ENCODE measurements at regions not wholly inside any gene's neighbourhood (a gene's known extent, or its start where the extent isn't known, plus 50 kb on each side); places are given as distances from the start of the nearest gene placed in this dataset.
"Not testable (repeated sequence)": the region's sequence is repeated elsewhere in the genome, so short reads cannot be mapped to it uniquely, and the experiment has no call there.

DNA sequence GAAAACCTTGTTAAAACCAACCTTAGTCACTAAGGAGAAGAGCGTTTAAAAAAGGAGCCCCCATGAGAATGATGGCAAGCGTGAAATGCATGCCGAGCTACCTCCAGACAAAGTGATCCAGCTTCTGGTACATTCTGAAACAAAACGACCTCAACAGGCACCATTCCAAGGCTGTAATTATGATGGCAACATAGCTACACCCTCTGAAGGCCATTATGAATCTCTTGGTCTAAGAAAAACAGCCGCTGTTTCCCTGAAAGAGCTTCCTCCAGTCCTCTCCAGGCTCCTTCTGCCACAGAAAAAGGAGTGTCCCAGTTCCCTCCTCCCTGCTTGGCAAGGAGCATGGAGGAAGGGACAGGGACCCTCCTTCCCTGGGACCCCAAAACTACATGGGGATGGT is 50.0 kb upstream of the ABLIM1 start:
- no peak for DNase-seq

DNA sequence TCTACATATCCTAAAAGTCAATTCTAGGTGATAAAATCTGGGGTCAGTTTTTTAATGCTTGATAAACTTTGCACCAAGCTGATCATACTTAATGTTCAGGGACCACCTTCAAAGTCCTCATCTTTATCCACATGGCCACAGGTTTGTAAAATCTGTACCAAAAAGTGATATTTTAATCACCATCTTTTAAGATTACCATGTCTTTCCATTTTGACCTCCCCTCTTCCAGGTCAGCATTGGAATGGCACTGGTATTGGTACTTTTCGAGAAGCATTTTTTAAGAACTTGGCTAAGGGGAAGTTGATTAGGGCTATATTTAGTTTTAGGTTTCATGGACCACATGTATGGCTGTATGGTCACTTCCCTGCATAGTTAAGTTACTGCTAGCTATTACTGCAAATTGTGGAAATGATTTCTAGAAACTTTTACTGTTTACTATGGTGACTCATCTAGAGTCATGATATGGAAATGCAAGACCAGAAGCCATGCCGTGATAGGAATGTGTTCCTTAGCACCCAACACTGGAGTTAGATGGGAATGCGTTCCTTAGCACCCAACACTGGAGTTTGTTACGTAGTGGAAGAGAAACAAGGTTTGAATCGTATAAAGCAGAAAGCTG is 50.8 kb upstream of the ABLIM1 start:
- peak; percentile 91 for DNase-seq

DNA sequence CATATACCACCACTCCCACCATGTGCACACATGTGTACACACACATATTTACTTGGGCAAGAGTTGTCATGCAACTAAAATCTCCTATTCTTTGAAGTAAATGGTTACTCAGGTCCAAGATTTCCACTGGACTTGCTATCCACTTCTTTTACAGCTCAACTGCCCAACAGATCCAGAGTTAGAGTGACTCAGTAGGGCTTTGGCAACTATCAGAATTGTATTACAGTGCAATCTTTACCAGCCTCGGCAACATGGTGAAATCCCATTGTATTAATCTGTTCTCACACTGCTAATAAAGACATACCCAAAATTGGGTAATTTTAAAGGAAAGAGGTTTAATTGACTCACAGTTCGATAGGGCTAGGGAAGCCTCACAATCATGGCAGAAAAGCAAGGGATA is 51.9 kb upstream of the ABLIM1 start:
- peak; percentile 18 for DNase-seq

DNA sequence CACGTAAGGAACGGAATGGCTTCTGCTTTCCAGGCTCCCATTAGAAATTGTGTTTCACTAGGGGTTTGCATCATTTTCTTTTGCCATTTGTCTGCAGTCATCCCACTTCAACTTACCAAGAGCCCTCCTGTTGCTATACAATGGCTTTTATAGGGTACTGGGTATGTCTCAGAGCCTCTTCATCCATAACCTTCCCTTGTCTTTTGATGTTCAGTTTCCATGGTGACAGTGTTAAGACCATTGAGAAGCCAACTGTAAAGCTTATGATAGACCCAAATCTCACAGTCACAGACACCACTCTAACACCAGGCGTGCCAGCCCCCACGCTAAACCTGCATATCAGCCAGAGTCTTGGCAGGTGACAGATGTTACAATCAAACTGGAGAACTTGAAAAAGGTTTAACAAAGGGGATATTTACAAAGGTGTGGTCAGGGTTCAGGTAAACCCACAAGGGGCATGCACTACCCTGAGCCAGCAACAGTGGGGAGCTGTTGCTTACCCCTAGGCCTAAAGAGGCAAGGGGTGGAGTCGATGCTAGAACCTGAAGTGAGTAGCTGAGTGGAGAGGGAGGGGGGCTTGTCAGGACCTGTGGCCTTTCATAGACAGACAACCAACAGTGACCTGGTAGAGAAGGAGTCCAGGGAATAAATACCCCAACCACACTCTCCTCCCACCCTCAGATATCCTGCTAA is 53.2 kb upstream of the ABLIM1 start:
- no peak for DNase-seq

DNA sequence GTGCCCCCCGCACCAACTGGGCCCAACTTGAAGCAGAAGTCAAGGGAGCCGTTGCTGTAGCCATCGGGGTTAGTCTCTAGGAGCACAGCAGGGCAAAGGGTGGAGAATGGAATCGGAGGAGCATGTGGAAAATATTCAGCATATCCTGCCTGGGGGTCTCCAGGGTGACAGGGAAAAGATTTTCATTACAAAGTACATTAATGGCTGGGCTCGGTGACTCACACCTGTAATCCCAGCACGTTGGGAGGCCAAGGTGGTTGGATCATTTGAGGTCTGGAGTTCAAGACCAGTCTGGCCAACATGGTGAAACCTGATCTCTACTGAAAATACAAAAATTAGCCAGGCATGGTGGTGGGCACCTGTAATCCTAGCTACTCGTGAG is 53.8 kb upstream of the ABLIM1 start:
- no peak for DNase-seq

DNA sequence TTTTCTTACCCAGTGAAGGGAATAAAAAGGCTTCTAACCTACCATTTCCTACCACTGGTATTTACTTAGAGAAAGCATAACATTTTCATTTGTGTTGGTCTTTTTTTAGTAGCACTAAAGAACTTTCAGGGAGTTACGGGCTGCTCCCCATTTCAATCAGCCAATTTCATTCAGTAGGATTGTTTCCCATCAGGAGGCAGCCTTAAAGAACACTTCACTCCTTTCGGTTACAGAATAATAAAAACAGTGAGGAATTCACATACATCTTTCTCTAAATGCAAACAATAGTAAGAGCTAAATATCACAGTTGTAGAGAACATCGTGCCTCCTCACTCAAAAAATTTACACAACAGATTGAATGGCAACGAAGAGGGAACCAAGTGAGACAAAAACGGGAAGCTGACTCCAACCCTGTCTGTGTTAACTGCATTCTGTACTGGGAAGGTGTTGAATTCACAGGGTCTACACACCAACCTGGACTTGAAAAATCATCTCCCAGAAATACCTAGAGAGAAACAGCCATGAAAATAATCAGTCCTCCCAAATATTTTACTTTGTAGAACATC is 55.5 kb upstream of the ABLIM1 start:
- no peak for DNase-seq

DNA sequence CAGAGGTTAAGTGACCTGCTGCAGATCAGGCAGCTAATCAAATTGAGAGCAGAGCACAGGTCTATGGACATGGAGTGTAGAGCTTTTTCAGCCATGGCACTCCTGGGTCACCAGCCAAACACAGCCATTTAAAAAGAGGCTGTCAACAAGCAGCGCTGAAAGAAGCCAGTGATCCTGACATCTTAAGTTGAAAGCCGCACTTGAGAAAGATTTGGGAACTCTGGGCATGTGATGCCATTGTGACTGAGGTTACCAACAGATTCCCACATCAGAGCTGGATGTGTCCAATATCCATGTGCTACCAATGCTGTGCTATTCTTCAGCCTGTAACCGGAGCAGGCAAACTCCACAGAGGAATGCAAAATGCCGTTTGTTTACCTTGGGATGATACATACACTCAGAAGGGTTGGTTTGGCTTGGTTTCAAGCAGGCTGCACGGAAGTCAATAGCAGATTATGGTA is 56.2 kb upstream of the ABLIM1 start:
- peak; percentile 94 for DNase-seq

DNA sequence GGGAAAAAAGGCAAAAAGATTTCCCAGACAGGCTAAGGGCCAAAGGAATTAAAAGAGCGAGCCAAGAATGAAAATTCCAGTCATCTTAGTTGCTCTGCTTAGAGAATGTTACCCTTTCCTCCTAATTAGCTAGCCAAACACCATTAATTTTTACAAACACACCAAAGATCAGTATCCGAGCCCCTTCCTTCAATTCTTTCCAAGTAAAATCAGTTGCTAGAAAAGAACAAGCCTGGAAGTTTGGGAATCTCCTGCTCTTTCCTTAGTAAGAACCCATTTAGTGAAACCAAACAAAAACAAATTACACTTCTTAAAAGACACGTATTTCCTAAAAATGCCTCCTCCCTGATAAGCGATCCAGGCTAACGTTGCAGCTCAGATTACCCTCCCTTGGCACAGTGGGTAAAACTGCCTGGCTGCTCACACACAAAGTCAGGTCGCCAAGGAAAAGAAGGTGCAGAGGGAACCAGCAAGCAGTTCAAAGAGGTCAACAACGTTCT is 57.1 kb upstream of the ABLIM1 start:
- DNase-seq, result peak; percentile 62

DNA sequence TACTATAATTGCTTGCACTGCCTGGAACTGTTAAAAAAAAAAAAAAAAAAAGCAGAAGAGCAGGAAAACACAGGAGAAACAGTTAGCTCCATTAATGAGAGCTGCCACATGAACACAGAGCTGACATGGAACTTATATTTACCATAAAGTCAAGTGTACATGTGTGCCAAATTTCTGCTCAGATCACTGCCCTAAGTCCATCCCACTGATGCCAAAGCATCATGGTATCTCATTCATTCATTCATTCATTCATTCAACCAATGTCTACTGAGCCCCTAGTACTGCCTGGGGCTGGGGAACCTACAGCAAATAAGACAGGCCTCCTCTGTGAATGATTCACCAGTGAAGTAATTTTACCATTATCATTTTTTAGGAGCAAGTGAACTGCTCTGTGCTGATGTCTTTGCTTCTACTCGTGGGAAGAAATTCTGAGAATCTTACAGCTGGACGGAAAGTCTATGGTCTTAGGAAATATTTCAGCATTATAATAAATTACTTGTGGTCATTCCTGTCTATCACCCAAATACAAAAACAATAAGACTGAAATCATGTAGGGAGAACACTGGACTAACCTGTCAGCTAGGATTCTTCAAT is 58.8 kb upstream of the ABLIM1 start:
- no peak for DNase-seq

DNA sequence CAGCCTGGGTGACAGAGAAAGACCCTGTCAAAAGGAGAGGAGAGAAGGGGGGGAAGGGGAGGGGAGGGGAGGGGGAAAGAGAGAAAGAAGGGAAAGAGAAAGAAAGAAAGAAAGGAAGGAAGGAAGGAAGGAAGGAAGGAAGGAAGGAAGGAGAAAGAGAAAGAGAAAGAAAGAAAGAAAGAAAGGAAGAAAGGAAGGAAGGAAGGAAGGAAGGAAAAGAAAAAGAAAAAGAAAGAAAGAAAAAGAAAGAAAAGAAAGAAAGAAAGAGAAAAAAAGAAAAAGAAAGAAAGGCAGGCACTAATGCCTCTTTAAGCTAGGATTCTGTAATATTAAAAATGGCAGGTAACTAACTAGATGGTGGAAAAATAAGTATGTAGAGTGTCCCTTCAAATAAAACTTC is 59.8 kb upstream of the ABLIM1 start:
- not testable (repeated sequence) for DNase-seq

DNA sequence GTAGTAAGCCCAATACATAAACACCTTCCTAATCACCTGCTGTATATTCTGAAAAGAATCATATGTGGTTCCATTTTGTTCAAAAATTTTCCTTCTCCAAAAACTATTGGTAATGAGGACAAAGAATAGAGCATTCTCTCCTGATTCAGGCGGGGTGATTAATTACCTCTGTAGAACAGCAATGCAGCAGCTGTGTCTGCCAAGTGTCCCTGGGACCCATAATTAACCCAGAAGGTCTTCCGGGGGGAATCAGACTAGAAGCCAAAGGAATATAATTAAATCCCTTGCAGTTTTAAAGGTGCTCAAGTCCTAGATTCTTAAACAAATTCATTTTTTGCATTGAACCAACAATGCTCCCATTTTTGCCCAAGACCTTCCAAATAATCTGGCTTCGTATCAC is 60.3 kb upstream of the ABLIM1 start:
- no peak for DNase-seq

DNA sequence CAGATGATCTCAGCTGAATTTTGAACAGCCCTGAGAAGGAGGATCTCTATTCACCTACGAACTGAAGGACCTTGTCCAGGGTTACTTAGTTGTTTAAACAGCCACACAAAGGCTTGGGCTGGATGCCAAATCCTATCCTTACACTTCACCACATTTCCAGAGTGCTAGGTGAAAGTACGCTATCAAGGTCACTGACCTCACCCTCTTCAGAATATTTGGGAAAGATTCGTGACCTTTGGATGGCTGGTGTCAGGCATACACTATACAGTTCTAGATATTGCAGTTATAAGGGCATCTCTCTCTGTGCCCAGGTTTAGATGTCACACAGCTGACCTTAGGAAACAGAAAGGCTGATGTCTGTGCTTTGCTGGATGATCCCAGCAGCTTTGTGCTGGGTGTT is 61.2 kb upstream of the ABLIM1 start:
- no peak for DNase-seq

DNA sequence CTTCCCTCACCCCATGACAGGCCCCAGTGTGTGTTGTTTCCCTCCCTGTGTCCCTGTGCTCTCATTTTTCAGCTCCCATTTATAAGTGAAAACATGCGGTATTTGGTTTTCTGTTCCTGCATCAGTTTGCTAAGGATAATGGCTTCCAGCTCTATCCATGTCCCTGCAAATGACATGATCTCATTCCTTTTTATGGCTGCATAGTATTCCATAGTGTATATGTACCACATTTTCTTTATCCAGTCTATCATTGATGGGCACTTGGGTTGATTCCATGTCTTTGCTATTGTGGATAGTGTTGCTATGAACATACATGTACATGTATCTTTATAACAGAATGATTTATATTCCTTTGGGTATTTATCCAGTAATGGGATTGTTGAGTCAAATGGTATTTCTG is 61.9 kb upstream of the ABLIM1 start:
- not testable (repeated sequence) for DNase-seq

DNA sequence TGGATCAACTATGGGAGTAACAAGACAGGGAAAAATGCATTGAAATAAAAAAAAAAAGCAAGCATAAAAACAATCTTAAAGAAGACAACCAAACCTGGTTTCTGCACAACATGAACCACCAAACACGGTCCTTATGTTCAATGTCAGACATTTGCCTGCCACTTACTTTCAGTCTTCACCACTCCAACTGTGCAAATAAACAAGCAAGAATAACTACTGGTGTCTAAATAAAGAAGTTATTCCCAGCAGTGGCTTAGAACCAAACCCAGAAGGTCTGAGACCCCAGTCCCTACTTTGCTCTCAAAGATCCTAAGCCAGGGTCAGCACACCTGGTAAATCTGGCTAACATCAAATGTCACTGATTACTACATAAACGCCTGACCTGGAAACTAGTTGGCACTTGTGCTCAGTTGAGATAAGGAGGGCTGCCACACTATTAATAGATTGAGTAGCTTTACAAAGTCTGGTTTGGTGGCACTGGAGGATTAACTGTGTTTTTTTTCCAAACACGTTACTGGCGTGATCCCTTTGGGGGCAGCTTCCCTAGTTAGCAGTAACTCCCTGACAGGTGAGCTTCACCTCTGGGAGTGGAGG is 62.7 kb upstream of the ABLIM1 start:
- no peak for DNase-seq

DNA sequence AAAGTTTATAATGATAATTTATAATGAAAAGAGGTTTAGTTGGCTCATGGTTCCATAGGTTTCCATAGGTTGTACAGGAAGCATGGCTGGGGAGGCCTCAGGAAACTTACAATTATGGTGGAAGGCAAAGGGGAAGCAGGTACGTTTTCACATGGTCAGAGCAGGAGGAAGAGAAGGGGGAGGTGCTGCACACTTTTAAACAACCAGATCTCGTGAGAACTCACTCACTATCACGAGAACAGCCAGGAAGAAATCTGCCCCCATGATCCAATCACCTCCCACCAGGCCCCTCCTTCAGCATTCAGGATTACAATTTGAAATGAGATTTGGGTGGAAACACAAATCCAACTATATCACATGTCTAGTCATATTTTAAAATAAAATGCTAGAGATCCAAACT is 64.1 kb upstream of the ABLIM1 start:
- not testable (repeated sequence) for DNase-seq

DNA sequence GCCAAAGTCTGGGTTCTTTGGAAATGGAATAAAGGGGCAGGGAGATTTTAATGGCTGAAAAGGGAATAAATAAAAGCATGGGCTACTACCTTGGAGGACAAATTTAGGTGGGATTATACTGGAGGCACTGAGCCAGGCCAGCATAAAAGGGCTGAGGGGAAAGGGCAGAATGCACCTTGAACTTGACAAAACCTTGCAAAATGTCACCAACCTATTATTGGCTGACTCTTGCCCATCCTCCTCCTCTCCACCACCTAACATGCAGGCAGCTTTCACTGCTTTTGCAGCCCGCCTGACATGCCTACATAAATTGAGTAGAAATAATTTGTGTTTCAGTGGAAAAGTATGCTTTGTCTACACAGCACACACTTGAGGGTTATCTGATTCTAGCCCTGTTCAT is 65.3 kb upstream of the ABLIM1 start:
- no peak for DNase-seq

DNA sequence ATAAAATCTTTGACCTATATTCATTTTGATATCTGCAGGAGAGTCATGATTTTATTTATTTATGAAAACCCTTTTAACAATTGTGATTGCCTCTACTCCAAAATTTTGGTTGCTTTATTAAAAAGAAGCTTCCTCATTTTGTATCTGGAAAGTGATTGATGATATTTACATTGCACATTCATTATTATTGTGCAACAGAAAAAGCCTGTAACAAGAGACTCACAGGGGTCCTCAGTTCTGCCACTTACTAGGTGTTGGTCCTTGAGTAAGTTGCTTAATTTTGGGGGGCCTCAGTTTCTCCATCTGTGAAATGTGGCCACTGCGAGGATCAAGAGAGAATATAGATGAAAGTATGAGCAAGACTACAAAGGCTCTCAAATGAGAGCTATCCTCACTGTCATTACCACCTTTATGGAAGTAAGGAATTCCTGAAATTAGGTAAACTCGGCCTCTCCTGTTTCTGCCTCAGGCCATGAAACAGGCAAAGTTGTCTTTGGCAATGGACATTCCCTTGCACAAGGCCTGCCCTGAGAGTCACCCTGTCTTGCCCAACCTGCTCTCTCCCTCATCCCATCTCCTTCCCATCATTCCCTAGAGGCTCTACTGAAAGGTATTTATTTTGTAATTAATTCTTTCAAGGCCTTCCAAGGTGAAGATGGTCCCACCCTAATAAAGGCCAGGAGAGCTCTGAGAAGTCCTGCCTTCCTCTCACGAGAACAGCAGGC is 66.1 kb upstream of the ABLIM1 start:
- no peak for DNase-seq

DNA sequence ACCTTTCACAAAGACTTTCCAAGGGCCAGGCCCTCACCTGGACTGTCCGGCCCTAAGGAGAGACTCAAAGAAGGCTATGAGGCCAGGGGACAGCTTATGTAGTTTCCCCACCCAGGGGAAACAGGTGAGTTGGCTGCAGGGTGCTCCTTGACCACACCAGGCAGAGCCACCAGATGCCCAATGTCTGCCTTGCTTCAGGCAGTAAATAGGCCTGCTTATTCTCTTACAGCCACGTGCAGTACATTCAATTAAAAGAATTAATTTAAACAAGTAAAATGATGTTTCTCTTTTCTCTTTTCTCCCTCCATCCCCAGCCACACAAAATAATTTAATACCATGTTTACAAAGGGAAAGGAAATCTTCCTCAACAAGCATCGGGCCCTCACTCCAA is 66.6 kb upstream of the ABLIM1 start:
- DNase-seq, result no peak

DNA sequence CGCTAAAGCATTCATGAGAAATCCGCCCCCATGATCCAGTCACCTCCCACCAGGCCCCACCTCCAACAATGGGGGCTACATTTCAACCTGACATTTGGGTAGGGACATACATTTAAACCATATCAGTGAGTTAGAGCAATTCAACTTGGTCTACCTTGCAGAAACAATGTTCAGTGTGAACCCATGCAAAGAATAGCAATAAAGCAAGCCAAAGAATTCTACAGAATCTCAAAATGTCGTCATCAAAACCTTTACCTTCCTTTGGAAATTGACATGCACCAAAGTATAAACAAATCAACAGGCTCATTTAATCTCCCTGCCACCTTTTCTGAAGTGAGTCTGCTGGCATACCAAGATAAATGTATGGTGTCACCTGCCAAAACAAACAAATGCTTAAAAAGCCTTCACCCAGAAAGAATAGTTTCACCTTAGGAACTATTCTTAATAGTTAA is 68.8 kb upstream of the ABLIM1 start:
- DNase-seq, result no peak

DNA sequence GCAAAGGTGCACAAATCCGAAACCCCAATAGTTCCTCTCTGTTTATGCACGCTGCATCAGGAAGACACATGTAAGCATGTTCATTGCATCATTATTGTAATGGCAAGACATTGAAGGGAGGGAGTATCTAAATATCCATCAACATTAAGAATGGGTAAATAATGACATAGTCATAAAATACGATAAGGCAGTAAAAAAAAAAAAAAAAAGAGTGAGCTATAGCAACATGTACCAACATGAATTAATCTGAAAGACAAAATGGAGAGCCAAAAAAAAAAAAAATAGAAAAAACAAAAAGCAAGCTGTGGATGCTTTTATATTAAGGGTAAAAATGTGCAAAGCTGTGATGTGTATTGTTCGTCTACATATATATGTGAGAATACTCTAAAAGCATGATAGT is 70.2 kb upstream of the ABLIM1 start:
- no peak for DNase-seq

DNA sequence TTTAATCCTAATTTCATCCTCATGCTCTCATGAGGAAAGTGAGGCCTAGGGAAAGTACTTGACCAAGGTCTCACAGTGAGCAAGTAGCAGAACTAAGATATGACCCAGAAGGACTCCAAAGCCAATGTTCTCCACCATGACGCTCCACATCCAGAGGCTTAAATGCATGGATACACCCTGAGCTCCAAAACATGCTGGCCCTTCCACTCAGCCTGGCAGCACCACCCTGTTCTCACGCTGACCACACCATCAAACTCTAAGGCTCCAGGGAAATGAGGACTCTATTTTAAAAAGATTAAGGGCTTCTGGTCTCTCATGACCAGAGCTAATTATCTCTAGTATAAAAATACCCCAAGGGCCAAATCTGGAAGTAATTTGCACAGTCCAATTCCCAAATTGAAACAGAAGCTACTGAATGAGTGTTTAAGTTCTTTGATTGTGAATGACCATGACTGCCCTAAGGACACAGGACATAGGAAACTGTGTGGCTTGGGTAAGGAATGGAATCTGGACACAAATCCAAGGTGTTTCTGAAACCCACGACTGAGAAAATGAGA is 71.1 kb upstream of the ABLIM1 start:
- no peak for DNase-seq

DNA sequence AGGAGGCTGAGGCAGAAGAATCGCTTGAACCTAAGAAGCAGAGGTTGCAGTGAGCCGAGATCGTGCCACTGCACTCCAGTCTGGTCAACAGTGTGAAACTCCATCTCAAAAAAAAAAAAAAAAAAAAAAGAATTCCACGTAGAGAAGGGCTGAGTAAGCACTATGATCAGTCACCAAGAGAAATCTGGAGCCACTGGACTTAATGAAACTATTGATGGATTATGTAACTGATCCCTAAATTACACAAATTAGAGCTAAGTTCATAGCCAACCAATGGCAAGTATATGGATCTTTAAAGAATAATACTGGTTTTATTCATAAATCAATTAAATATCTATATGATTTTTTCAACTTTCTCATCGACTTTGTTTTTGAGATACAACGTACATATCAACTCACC is 72.2 kb upstream of the ABLIM1 start:
- no peak for DNase-seq

DNA sequence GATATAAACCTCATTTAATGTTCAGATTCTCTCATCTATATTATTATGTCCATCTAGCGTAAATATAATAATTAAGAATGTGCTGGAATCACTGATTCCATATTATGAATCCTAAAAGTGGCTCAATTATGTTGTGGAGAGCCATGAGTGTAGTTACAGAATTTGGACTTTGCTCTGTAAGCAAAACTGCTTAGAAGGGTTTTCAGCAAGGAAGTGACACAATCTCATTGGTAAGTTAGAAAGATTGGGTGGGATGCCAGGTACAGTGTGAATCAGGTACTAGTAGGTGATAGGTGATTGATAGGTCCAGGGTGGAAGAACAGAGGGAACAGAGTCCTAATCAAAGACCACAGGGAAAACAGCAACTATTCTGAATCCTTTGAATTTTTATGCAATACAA is 74.9 kb upstream of the ABLIM1 start:
- DNase-seq, result no peak
